PC-3 (cell line): ENCODE measurements at regions not wholly inside any gene's neighbourhood (a gene's known extent, or its start where the extent isn't known, plus 50 kb on each side); places are given as distances from the start of the nearest gene placed in this dataset.

Experiments
- CTCF ChIP-seq: fragments of 300-600 bp; sonication (generic); conservative IDR thresholded peaks from 2 replicates; pipeline ENCODE4 v1.5.1; 2017; ENCODE audit warnings: antibody characterized with exemption, low read depth, mild to moderate bottlenecking, low read length
- EZH2 ChIP-seq: fragments of 300-600 bp; sonication (generic); IDR thresholded peaks from one replicate; pipeline ENCODE4 v1.6.1; 2017; ENCODE audit warnings: antibody characterized with exemption, mild to moderate bottlenecking, low read length; ENCODE audit not compliant: unreplicated experiment
- EZH2phosphoT487 ChIP-seq: fragments of 300-600 bp; sonication (generic); IDR thresholded peaks from 2 replicates; pipeline ENCODE4 v1.6.1; 2018; ENCODE audit warnings: mild to moderate bottlenecking, antibody characterized with exemption, low read length, borderline replicate concordance

DNA sequence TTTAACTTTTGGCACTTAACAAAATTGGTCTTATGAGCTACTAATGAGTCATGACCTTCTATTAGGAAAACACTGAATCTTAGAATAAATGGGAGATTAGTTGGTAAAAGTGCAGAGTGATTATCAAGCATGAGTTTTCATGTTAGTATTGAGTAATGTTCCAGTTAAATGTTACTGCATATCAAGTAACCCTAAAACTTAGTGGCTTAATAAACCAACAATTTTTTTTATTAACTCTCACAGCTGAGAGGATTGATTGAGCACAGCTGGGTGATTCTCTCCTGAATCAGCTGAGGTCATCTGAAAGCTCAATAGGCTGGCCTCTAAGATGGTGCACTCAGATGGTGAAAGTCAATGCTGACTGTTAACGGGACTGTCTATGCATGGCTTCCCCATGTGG, 248.6 kb downstream of the BCL11B start:
- TF ChIP-seq CTCF, result no peak
- no peak for TF ChIP-seq EZH2phosphoT487
- no peak for TF ChIP-seq EZH2
